IMR-90 (cell line): ENCODE measurements at regions not wholly inside any gene's neighbourhood (a gene's known extent, or its start where the extent isn't known, plus 50 kb on each side); places are given as distances from the start of the nearest gene placed in this dataset.

ENCODE experiments used
- ATAC-seq: fragments of 200-7000 bp; cut with Tn5 transposase; 2 replicates; pipeline ENCODE4 v1.9.1; 2020; ENCODE audit warnings: low read depth, mild to moderate bottlenecking, moderate library complexity
- BruUV-seq: library from RNA; stranded (reverse); fragments of 400-500 nt; replicated peaks from 2 replicates; lab custom pipeline; 2021; lab: Mats Ljungman, UMichigan
- CTCF ChIA-PET: fragments of 300-600 bp; formaldehyde crosslinking; extraction: SDS; loops from one replicate; lab custom pipeline; 2021; ENCODE audit warnings: antibody characterized with exemption; lab: Yijun Ruan, JAX
- POLR2A ChIA-PET: fragments of 300-600 bp; sonication (Branson Sonifier 250); formaldehyde crosslinking; loops from one replicate; lab custom pipeline; 2022; ENCODE audit warnings: antibody characterized with exemption; ENCODE audit not compliant: unreplicated experiment; lab: Charles Lee
- DNase-seq: peaks from one replicate; pipeline ENCODE4 v3.0.0; 2013
- H2AFZ ChIP-seq: replicated peaks from 2 replicates; pipeline ENCODE3; 2013; ENCODE audit warnings: low read length, mild to moderate bottlenecking; ENCODE audit not compliant: poor library complexity
- H2AK5ac ChIP-seq: 2 replicates; pipeline ENCODE4 v1.6.1; 2013; ENCODE audit warnings: low read depth, low read length, inconsistent platforms
- H2AK9ac ChIP-seq: replicated peaks from 2 replicates; pipeline ENCODE3; 2013; ENCODE audit warnings: mild to moderate bottlenecking, low read depth, low read length, moderate library complexity; ENCODE audit not compliant: poor library complexity
- H2BK120ac ChIP-seq: 2 replicates; pipeline ENCODE4 v1.6.1; 2013; ENCODE audit warnings: low read depth, low read length, inconsistent platforms
- H2BK15ac ChIP-seq: 3 replicates; pipeline ENCODE4 v1.6.1; 2013; ENCODE audit warnings: low read depth, low read length, inconsistent platforms
- H2BK20ac ChIP-seq: 2 replicates; pipeline ENCODE4 v1.6.1; 2013; ENCODE audit warnings: low read depth, mild to moderate bottlenecking, inconsistent platforms, low read length, moderate library complexity
- H2BK5ac ChIP-seq: 2 replicates; pipeline ENCODE4 v1.6.1; 2013; ENCODE audit warnings: mild to moderate bottlenecking, low read depth, low read length, inconsistent platforms; ENCODE audit not compliant: poor library complexity, severe bottlenecking
- H3K14ac ChIP-seq: replicated peaks from 2 replicates; pipeline ENCODE4 v1.6.1; 2013; ENCODE audit warnings: low read depth, low read length, inconsistent platforms
- H3K18ac ChIP-seq: 2 replicates; pipeline ENCODE4 v1.6.1; 2013; ENCODE audit warnings: low read depth, low read length, control low read depth
- H3K23ac ChIP-seq: 2 replicates; pipeline ENCODE4 v1.6.1; 2013; ENCODE audit warnings: low read depth, low read length, inconsistent platforms
- H3K27ac ChIP-seq: 2 replicates; pipeline ENCODE4 v1.5.1; 2013; ENCODE audit warnings: mild to moderate bottlenecking, control low read depth, low read length; ENCODE audit not compliant: insufficient read depth
- H3K27me3 ChIP-seq: 2 replicates; pipeline ENCODE4 v1.6.1; 2013; ENCODE audit warnings: low read length; ENCODE audit not compliant: control insufficient read depth, insufficient read depth
- H3K36me3 ChIP-seq: 2 replicates; pipeline ENCODE4 v1.6.1; 2013; ENCODE audit warnings: low read length, mixed read lengths; ENCODE audit not compliant: control insufficient read depth, insufficient read depth
- H3K4ac ChIP-seq: 2 replicates; pipeline ENCODE4 v1.6.1; 2013; ENCODE audit warnings: low read depth, low read length, inconsistent platforms
- H3K4me1 ChIP-seq: 2 replicates; pipeline ENCODE4 v1.6.1; 2013; ENCODE audit warnings: low read length, mixed read lengths; ENCODE audit not compliant: control insufficient read depth, insufficient read depth
- H3K4me2 ChIP-seq: 2 replicates; pipeline ENCODE4 v1.6.1; 2013; ENCODE audit warnings: low read depth, mild to moderate bottlenecking, control low read depth, low read length, moderate library complexity
- H3K4me3 ChIP-seq: 2 replicates; pipeline ENCODE4 v1.5.1; 2013; ENCODE audit warnings: low read depth, mild to moderate bottlenecking, control low read depth, low read length, moderate library complexity; ENCODE audit not compliant: insufficient read depth
- H3K56ac ChIP-seq: 2 replicates; pipeline ENCODE4 v1.6.1; 2013; ENCODE audit warnings: low read length, inconsistent platforms; ENCODE audit not compliant: insufficient read depth; ENCODE audit errors: extremely low read depth
- H3K79me1 ChIP-seq, 2 experiments: 2 replicates each; pipeline ENCODE4 v1.6.1; 2013; ENCODE audit warnings: low read length in 2 of 2, inconsistent platforms in 1 of 2, low read depth in 1 of 2
- H3K9ac ChIP-seq: 2 replicates; pipeline ENCODE4 v1.6.1; 2013; ENCODE audit warnings: low read depth, low read length, control low read depth
- H3K9me1 ChIP-seq: 2 replicates; pipeline ENCODE4 v1.6.1; 2013; ENCODE audit warnings: low read length, inconsistent platforms; ENCODE audit not compliant: insufficient read depth
- H3K9me3 ChIP-seq: 2 replicates; pipeline ENCODE4 v1.6.1; 2013; ENCODE audit warnings: low read length; ENCODE audit not compliant: control insufficient read depth, insufficient read depth
- H4K20me1 ChIP-seq: 2 replicates; pipeline ENCODE4 v1.6.1; 2013; ENCODE audit warnings: low read length, inconsistent platforms; ENCODE audit not compliant: insufficient read depth
- H4K5ac ChIP-seq: 2 replicates; pipeline ENCODE4 v1.6.1; 2013; ENCODE audit warnings: mild to moderate bottlenecking, low read depth, low read length, control low read depth
- H4K8ac ChIP-seq, 2 experiments: 2 replicates each; pipeline ENCODE4 v1.6.1; 2013; ENCODE audit warnings: low read depth in 2 of 2, low read length in 2 of 2, control low read depth in 1 of 2, inconsistent platforms in 1 of 2
- H4K91ac ChIP-seq: 2 replicates; pipeline ENCODE4 v1.6.1; 2013; ENCODE audit warnings: low read depth, low read length, inconsistent platforms; ENCODE audit not compliant: insufficient read depth
- BHLHE40 ChIP-seq: fragments of 150-350 bp; IDR thresholded peaks from 2 replicates; pipeline ENCODE4 v1.6.1; 2016; ENCODE audit warnings: mild to moderate bottlenecking, low read depth, low read length
- CEBPB ChIP-seq: IDR thresholded peaks from 2 replicates; pipeline ENCODE4 v1.6.1; 2012; ENCODE audit warnings: low read depth, low read length, improper control_type of control experiment
- CHD1 ChIP-seq: IDR thresholded peaks from 2 replicates; pipeline ENCODE4 v1.6.1; 2012; ENCODE audit warnings: low read depth, low read length, improper control_type of control experiment
- CTCF ChIP-seq: conservative IDR thresholded peaks from 2 replicates; pipeline ENCODE4 v1.5.1; 2012; ENCODE audit warnings: mild to moderate bottlenecking, low read depth, low read length, improper control_type of control experiment
- FOS ChIP-seq: fragments of 150-350 bp; IDR thresholded peaks from 2 replicates; pipeline ENCODE4 v1.6.1; 2016; ENCODE audit warnings: low read depth, low read length
- MAFK ChIP-seq: IDR thresholded peaks from 2 replicates; pipeline ENCODE4 v1.6.1; 2012; ENCODE audit warnings: low read depth, low read length, improper control_type of control experiment
- MAZ ChIP-seq: IDR thresholded peaks from 2 replicates; pipeline ENCODE4 v1.6.1; 2012; ENCODE audit warnings: low read depth, mild to moderate bottlenecking, low read length, improper control_type of control experiment, moderate library complexity, borderline replicate concordance
- MXI1 ChIP-seq: IDR thresholded peaks from 2 replicates; pipeline ENCODE4 v1.6.1; 2012; ENCODE audit warnings: low read depth, mild to moderate bottlenecking, low read length, moderate library complexity, borderline replicate concordance
- NFE2L2 ChIP-seq: fragments of 150-350 bp; IDR thresholded peaks from 2 replicates; pipeline ENCODE4 v1.6.1; 2016; ENCODE audit warnings: low read depth, mild to moderate bottlenecking, low read length
- POLR2A ChIP-seq: IDR thresholded peaks from 2 replicates; pipeline ENCODE4 v1.6.1; 2012; ENCODE audit warnings: mild to moderate bottlenecking, low read depth, low read length
- RAD21 ChIP-seq: IDR thresholded peaks from 2 replicates; pipeline ENCODE4 v1.6.1; 2012; ENCODE audit warnings: low read length, improper control_type of control experiment
- RCOR1 ChIP-seq: IDR thresholded peaks from 2 replicates; pipeline ENCODE4 v1.6.1; 2012; ENCODE audit warnings: mild to moderate bottlenecking, low read length, improper control_type of control experiment; ENCODE audit not compliant: insufficient replicate concordance
- RFX5 ChIP-seq: IDR thresholded peaks from 2 replicates; pipeline ENCODE4 v1.8.0; 2012; ENCODE audit warnings: low read depth, mild to moderate bottlenecking, low read length, moderate library complexity
- SMC3 ChIP-seq: fragments of 150-350 bp; IDR thresholded peaks from 2 replicates; pipeline ENCODE4 v1.6.1; 2016; ENCODE audit warnings: low read depth, mild to moderate bottlenecking, antibody characterized with exemption, low read length, moderate library complexity
- WGBS, 2 experiments: methylation state at CpG; one replicate each; pipeline versions ENCODE4 v1.1.5 to v1.1.7; 2013; ENCODE audit warnings: missing lambda C conversion rate in 2 of 2; ENCODE audit not compliant: insufficient read length in 1 of 2; ENCODE audit errors: extremely low coverage in 2 of 2; 5-methylcytosine and 5-hydroxymethylcytosine counted together
- dilution Hi-C: fragments of 300-500 bp; cut with HindIII; formaldehyde crosslinking; loops from one replicate; pipeline ENCODE4 v1.14.3; 2018; ENCODE audit warnings: low sequenced_read_pairs; ENCODE audit not compliant: unreplicated experiment
- in situ Hi-C: fragments of 300-500 bp; cut with MboI; formaldehyde crosslinking; loops from 3 replicates; pipeline ENCODE4 v1.14.3; 2019; ENCODE audit warnings: low sequenced_read_pairs, inconsistent platforms, mixed read lengths
- intact Hi-C: fragments of 100-400 bp; cut with micrococcal nuclease; formaldehyde crosslinking; loops from 2 replicates; pipeline ENCODE4 v1.10.0; 2022
- TF ChIP-seq, protein P1 (sequence below): fragments of 150-350 bp; IDR thresholded peaks from 2 replicates; pipeline ENCODE4 v1.6.1; 2016; ENCODE audit warnings: low read depth, mild to moderate bottlenecking, low read length, moderate library complexity, borderline replicate concordance
- TF ChIP-seq, protein P2 (sequence below): fragments of 150-350 bp; IDR thresholded peaks from 2 replicates; pipeline ENCODE4 v1.6.1; 2017; ENCODE audit warnings: mild to moderate bottlenecking, antibody characterized with exemption, low read length, low read depth

DNA sequence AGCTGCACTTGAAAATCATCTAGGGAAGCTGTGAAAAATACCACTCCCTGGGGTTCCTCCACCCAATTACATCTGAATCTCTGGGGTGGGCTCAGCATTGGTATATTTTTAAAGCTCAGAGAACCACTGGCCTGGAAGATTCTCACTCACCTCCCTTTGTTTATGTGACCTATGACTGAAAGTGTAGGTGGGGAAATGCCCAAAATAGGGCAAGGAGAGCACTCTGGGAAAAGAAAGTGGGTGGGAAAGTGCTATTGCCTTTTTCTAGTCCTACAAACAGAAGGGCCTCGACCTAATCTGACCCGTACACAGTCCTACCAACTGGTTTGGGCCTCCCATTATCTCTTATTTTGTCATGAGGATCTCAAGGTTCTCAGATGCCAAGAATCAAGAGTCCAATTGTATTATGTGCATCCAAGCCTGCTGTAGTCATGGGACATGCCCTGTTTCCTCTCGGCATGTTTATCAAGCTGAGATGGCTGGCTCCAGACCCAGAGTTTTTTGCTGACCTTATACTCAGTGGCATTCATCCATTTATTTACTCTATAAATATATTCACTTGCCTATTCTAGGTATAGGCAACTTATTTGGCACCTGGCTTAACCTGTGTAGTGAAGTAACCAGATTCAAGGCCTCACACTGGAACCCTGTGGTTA is 483.7 kb downstream of the ENC1 start:
- TF ChIP-seq RFX5 (no peak), RCOR1 (no peak), CTCF (no peak), MAZ (no peak), FOS (no peak), BHLHE40 (no peak), CEBPB (no peak), NFE2L2 (no peak), MXI1 (no peak), MAFK (no peak), POLR2A (no peak), SMC3 (no peak), CHD1 (no peak), RAD21 (no peak)
- TF ChIP-seq, protein P1, sequence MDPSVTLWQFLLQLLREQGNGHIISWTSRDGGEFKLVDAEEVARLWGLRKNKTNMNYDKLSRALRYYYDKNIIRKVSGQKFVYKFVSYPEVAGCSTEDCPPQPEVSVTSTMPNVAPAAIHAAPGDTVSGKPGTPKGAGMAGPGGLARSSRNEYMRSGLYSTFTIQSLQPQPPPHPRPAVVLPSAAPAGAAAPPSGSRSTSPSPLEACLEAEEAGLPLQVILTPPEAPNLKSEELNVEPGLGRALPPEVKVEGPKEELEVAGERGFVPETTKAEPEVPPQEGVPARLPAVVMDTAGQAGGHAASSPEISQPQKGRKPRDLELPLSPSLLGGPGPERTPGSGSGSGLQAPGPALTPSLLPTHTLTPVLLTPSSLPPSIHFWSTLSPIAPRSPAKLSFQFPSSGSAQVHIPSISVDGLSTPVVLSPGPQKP: no peak
- TF ChIP-seq, protein P2, sequence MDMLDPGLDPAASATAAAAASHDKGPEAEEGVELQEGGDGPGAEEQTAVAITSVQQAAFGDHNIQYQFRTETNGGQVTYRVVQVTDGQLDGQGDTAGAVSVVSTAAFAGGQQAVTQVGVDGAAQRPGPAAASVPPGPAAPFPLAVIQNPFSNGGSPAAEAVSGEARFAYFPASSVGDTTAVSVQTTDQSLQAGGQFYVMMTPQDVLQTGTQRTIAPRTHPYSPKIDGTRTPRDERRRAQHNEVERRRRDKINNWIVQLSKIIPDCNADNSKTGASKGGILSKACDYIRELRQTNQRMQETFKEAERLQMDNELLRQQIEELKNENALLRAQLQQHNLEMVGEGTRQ: no peak
- ChIA-PET POLR2A (no interaction called here), CTCF (no interaction called here)
- Histone ChIP-seq H2AK5ac (no peak overlapping the region), H3K9me1 (no peaks in the 10 kb centered on the region), H3K4me2 (no peak overlapping the region), H3K4me3 (no peak overlapping the region), H3K27ac (no peak overlapping the region), H2BK15ac (no peak overlapping the region), H2BK120ac (no peak overlapping the region), H3K4ac (no peak overlapping the region), H3K23ac (no peak overlapping the region), H3K4me1 (no peaks in the 10 kb centered on the region), H2AK9ac (no peak overlapping the region), H3K36me3 (no peaks in the 10 kb centered on the region), H4K8ac (no peak overlapping the region), H2BK5ac (no peak overlapping the region), H3K79me1 (no peaks in the 10 kb centered on the region), H2BK20ac (no peak overlapping the region), H3K27me3 (peaks cover 3% of the 10 kb centered on the region; the same call in 1 of the 2 replicates), H4K20me1 (no peaks in the 10 kb centered on the region), H2AFZ (no peak overlapping the region), H3K9ac (no peak overlapping the region), H3K14ac (no peak overlapping the region), H3K9me3 (no peaks in the 10 kb centered on the region), H3K56ac (no peak overlapping the region), H4K91ac (no peak overlapping the region), H4K5ac (no peak overlapping the region), H3K18ac (no peak overlapping the region)
- in situ Hi-C loops (no loop called here), intact Hi-C loops (no loop called here), dilution Hi-C loops (no loop called here)
- WGBS, 2 experiments: no CpG with 5 or more reads among the region's 3 CpGs
- ATAC-seq (no peak), DNase-seq (no peak)
- no TSS peak for BruUV-seq
